ENCODE measurements at regions not wholly inside any gene's neighbourhood (a gene's known extent, or its start where the extent isn't known, plus 50 kb on each side); places are given as distances from the start of the nearest gene placed in this dataset.

DNA sequence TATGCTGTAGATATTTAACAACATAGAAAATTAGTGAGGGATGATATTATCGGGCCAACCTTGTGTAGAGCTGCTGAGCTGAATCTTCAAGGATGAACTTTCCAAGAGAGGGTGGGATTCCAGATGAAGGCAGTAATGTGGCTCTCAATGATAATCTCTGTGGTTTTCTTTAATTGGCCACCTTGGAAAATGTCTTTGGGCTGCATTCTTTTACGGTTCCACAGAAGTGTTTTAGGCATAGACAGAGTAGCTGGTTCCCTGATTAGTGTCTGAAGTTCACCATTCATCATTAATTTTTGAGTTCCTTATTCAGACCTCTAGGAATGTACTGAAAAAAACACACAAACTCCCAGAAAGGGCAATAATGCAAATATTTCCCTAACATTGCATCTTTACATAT lies 1566.9 kb upstream of the PIK3C3 start:
- no peak for DNase-seq

GRCh38 chr18:40387130-40387787 lies 1567.8 kb upstream of the PIK3C3 start:
- no peak for DNase-seq

- DNase-seq: no peak
Measured at GRCh38 chr18:40382197-40382596, 1572.8 kb upstream of the PIK3C3 start.

DNA sequence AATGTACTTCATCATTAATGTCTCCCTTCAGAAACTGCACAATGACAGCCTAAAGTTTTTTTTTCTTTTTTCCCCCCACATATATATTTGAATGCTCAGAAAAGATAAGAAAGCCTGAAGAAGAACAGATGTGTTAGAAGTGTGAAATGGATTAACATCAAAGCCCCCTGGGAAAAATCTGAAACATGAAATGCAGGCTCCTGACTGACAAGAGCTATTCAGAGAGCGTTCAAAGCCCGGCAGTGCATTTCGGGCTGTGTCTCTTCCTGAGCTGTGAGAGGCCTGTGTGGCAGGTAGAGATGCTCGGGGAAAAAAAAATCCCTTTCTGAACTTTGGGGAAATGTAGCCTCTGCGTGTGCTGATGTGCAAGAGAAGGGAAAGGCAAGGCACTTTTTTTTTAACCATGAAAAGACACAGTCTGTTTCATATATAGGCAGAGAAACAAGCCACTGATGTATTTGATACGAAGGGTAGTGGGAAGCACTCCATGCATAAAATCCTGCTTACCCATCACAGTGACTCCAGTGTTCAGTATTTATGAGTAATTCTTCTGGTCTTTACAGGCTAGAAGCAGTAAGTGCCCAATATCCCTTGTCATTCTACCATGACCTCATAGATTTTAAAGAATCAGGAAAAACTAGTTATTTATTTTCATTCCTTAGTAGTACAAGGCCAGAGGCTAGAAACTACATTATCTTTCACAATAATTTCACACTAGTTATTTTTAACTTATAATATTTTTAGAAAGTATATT lies 1574.2 kb upstream of the PIK3C3 start:
- DNase-seq: no peak

DNA sequence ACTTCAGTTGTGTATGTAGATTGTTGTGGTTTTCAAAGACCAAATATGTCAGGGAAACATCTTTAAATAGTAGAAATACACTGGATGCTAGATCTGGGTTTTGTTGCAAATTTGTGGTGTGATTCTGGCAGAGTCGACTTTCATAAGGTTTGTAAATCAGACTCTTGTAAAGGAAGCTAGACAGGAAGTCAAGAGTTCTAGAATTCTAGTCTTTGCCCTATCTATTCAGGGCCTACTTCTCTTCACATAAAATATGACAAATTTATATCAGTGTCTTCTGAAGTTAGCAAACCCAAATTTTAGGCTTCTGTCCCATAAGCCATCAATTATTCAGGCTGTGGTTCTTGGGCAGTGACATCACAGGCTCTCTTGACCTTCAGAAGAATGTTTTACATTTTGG lies 1579.2 kb upstream of the PIK3C3 start:
- no peak for DNase-seq

DNA sequence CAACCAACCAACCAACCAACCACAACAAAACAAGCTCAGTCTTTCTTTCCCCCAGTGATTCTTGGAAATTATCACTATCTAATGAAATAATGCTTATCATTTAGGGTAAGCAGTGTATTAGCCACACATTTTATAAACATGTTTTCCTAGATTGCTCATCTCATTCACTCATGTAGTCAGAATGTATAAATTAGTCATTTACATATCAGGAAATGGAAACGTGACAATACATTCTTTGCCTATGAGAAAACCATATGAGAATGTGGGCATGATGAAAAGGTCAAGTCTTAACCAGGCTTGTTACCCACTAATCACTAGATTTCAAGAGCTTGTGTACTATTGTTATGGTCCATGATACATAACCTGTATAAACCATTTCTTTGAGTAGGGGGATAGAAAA lies 1583.4 kb upstream of the PIK3C3 start:
- DNase-seq: no peak

GRCh38 chr18:40367576-40367975 lies 1587.5 kb upstream of the PIK3C3 start:
- DNase-seq: no peak

DNA sequence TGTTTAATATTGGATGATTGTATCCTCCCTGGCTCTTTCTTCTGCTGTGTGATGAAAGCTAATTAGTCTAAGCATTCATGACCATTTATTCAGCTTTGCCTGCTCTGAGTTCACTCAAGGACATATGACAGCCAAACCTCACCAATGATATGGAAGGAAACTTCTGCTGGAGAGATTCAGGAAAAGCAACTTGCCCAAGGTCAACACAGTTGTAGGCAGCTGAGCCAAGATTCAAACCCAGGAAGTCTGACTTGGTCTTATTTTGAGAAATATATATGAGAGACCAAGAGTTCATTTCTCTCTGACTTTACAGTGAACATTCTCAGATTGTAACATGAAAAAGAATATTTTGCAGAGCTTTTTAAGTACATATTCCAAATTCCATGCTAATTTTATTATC lies 1588.5 kb upstream of the PIK3C3 start:
- DNase-seq: no peak

DNA sequence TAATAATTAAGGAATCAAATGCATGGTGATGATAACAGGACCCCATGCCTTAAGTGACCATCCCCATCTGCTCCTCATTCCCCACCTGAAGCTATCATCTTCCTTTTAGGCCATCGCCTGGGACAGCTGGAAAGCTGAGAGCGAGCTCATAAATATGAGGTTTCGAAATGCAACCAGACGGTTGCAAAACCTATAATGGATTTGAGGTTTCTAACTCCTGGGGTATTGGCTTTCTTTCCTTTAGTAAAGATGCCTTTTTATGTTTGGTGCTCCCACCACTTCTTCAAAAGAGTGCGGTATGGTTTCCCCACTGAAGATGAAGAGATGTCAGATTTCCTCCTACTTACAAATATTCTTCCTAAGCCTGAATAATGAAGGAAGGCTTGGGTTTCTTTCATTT lies 1589.5 kb upstream of the PIK3C3 start:
- no peak for DNase-seq

GRCh38 chr18:40360558-40360957 lies 1594.5 kb upstream of the PIK3C3 start:
- DNase-seq: no peak

DNA sequence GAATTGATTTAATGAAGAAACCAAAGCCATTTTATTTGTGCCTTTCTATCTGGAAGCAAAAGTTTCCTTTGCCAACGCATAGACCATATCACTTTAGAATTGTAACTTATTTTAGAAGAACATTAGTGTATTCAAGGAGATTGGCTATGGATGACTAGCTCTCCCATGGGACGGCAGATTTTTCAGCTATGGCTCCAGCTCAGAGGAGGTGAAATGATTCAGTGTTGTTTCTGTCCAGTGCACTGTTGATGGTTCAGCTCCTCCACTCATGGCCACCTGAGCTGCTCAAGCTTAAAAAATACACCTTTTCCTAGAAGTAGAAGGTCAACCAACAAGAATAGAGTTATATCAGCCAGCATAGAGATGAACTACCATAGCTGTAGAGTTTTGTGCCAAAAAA lies 1597.5 kb upstream of the PIK3C3 start:
- no peak for DNase-seq

DNA sequence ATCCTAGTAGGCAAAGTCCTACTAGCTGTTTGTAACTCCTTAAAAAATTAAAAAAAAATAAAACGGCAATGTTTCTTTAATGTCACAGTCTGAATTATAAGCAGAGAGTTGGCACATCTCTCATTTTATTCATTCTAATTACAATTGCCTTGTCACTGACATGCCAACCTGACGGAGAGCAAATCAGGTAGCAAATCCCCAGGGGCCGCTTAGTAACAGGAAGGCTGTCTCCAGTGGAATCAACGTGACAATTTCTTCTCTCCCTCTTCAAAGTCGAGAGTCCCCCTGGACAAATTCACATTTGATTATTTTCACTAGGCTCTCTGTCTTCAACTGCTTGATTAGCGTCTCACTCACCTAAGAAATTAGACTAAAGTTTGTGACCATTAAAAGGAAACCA lies 1598.9 kb upstream of the PIK3C3 start:
- no peak for DNase-seq

DNA sequence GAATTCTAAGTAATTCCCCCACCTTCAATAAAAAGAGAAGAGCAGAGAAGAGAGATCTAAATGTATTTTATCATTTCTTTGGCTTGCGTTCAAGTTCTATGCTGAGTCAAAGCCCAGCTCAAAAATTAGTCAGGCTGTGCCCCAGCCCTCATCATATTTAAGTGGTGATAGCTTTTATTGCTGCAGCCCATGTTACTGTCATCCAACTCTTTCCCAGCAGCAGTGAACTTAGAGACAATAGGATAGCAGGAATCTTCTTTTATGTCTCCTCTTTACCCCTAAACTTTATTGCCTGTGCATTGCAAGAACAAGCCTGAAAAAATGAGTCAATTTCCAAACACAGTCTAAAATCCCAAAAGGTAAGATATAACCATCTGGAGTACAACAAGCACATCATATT lies 1599.3 kb upstream of the PIK3C3 start:
- no peak for DNase-seq

DNA sequence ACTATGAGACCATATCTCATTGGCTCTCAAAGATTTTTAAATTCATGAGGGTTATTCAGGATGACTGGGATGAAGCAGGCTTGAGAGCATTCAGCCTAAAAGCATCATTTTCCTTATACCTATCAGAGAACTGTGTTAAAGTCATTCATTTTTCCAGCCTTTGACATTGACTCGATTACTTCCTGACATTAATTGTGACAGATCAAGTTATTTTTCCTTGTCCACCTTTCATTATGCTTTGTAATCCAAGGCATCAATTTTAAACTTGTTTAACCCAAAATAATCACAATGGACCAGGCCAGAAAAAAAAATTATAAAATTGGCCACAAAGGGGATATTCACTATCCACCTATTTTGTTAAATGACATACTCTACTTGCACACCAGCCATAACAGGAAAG lies 1606.8 kb upstream of the PIK3C3 start:
- DNase-seq: no peak

DNA sequence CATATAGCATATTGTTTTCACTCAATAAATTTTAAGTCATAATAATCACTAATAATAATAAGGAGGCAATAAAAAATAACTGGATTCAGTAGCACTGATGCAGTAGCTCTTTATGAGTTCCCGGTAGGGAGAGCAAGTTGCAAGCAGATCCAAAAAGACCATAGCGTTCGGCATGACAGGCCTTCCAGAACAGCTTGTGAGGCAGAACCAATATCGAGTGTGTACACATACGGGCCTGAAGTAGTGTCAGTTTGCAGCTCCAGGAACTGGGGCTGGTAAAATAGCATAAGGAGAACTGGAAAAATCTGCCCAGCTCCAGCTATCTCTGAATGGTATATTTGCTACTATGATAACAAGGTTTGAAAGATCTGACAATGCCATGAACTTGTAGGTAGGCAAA lies 1607.8 kb upstream of the PIK3C3 start:
- no peak for DNase-seq

DNA sequence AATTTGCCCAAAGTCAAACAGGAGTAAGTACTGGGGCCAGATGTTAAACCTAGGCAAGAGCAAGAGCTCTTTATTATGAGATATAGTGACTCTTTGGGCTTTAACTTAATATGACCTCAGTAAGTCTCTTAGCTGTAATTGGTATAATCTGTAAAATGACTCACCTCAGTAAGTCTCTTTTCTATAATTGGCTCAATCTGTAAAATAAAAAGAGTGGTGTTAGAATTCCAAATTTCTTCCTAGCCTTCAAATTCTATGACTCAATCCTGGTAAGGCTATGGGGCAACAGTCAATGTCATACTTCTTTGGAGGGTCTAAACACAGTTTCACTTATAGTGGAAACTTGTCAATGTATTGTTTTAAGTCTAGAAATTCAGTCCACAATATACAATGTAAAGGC lies 1608.9 kb upstream of the PIK3C3 start:
- DNase-seq: no peak

GRCh38 chr18:40341701-40342100 lies 1613.3 kb upstream of the PIK3C3 start:
- DNase-seq: no peak

- no peak for DNase-seq
Measured at GRCh38 chr18:40338284-40338683, 1616.8 kb upstream of the PIK3C3 start.

DNA sequence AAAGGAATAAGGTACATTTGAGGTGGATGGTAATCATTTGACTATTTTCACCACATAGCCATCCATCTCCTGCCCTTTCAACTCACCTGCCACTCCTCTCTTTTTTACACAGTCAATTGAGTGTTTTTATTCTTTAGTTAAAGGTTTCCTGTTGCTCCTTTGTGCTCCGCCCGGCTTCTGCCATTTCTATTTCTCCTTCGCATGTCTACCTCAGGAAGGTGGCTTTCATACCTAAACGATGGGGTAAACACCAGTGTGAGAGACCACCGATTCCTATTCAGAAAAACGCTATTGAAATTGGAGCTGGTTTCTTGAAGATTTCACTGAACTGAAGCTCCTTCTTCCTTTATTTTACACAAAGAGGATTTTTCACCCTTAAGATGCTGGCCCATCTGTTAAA lies 1628.0 kb upstream of the PIK3C3 start:
- no peak for DNase-seq

GRCh38 chr18:40325988-40326387 lies 1629.0 kb upstream of the PIK3C3 start:
- no peak for DNase-seq

- no peak for DNase-seq
Measured at GRCh38 chr18:40314199-40314598, 1640.8 kb upstream of the PIK3C3 start.

GRCh38 chr18:40313030-40313642 lies 1641.9 kb upstream of the PIK3C3 start:
- no peak for DNase-seq

DNA sequence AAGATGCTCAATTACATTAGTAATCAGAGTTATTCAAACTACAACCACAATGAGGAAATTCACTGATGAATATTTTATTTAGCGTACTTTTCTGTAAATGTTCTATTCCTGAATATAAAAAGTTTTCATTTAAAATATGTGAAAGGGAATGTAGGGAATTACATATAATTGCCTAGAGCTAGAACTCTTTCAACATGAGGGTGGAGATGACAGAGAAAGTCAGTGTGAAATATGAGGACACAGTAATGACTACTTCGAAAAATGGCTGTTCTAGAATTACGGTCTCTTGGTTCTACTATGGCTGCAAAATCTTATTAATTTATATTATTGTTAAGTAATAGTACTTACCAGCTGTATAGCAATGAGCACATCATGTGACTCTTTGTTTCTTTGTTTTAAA lies 1647.4 kb upstream of the PIK3C3 start:
- DNase-seq: no peak

DNA sequence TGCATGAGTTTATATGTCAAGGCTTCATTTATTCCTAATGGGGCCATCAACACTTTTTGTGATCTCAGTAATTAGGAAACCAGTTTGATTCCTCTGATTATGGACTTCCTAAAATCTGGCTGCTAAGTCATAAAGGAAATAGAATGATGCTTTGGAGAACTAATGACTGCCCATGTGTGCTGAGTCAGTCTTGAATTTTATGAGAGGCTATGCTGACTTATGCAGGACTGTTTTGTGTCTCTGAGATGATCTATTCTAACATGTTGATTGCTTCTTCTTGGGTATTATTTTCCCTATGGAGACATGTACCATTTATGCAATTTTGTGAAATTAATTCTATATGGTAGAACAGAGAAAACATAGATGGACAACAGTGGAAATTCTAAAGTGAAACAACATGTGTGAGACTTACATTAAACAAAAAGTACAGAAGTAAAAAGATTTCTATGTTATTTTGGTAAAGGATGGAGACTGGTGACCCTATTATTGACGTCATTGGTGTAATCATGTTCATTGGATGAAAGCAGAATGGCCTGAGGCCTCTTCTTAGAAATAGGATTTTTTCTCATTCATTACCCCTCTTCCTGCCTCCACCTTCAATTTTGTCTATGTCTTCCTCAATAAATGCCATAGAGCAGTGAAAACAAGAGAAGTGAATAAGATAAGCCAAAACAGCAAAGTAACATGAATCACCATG lies 1658.2 kb upstream of the PIK3C3 start:
- DNase-seq: no peak
